ENCODE measurements at regions not wholly inside any gene's neighbourhood (a gene's known extent, or its start where the extent isn't known, plus 50 kb on each side); places are given as distances from the start of the nearest gene placed in this dataset.
A peak's percentile ranks its signal among the peaks of the same experiment; 100 is the strongest.
"Not testable (repeated sequence)": the region's sequence is repeated elsewhere in the genome, so short reads cannot be mapped to it uniquely, and the experiment has no call there.

GRCh38 chr11:129640671-129641070 is 175.0 kb upstream of the TMEM45B start:
- Histone ChIP-seq H3K9me3 (ENCODE audit: control insufficient read depth in 2 of 2, insufficient read depth in 1 of 2, low read length in 1 of 2) (no peaks in the 10 kb centered on the region), H3K36me3 (ENCODE audit: control insufficient read depth in 2 of 2, insufficient read depth in 2 of 2, low read length in 1 of 2) (no peaks in the 10 kb centered on the region), H3K27me3 (ENCODE audit: control insufficient read depth in 2 of 2, insufficient read depth in 1 of 2, low read length in 1 of 2) (no peaks in the 10 kb centered on the region), H3K4me1 (ENCODE audit: control insufficient read depth in 2 of 2, insufficient read depth in 2 of 2, low read length in 2 of 2) (no peaks in the 10 kb centered on the region), H3K27ac (ENCODE audit: low read depth in 1 of 2, low read length in 1 of 2) (no peak overlapping the region), H3K4me3 (ENCODE audit: low read length in 2 of 2) (no peak overlapping the region)
- 91% methylated on average over 5 of the region's 5 CpGs for WGBS
- no peak for DNase-seq (ENCODE audit: low read depth in 6 of 9, low spot score in 9 of 9)

DNA sequence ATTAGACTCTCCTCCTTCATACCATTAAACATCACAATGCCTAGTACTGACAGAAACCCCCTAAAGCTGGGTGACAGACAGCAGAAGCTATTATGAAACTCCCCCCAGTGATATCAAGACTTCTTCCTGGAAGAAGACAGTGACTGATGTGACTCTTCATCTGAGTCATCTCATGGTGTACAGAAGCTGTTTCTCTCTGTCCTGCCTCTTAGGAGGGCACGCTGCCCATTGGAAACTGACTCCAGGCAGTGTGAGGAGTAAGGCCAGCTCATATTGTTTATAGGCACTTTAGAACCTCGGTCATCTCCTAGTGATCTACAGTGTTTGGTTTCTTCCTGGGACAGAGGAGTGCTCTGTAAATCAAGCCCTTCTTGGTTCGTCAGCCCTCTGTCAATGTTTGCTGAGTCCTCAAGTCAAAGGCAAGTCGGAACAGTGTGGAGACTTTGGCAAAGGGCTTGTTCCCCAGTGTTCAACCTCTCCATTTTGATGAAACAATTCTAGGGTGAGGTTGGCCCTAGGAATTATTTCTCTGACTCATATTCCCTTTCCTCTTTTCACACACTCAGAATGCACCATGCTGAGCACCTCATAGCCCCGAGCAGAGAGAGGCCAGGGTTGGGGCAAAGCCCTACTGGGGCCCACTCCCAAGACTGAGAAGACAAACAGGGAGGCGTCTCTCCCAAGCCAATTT is 172.5 kb upstream of the TMEM45B start:
- H3K27ac ChIP-seq (ENCODE audit: low read depth in 1 of 2, low read length in 1 of 2): peak overlapping the region in 1 of 2 donors; percentile 56
- peak in 1 of 9 donors; percentile 13 for DNase-seq (ENCODE audit: low read depth in 6 of 9, low spot score in 9 of 9)
- H3K4me1 ChIP-seq (ENCODE audit: control insufficient read depth in 2 of 2, insufficient read depth in 2 of 2, low read length in 2 of 2): no peaks in the 10 kb centered on the region
- no peaks in the 10 kb centered on the region for H3K36me3 ChIP-seq (ENCODE audit: control insufficient read depth in 2 of 2, insufficient read depth in 2 of 2, low read length in 1 of 2)
- WGBS: 87% methylated on average over 6 of the region's 6 CpGs
- no peaks in the 10 kb centered on the region for H3K27me3 ChIP-seq (ENCODE audit: control insufficient read depth in 2 of 2, insufficient read depth in 1 of 2, low read length in 1 of 2)
- no peaks in the 10 kb centered on the region for H3K9me3 ChIP-seq (ENCODE audit: control insufficient read depth in 2 of 2, insufficient read depth in 1 of 2, low read length in 1 of 2)
- H3K4me3 ChIP-seq (ENCODE audit: low read length in 2 of 2): no peak overlapping the region

GRCh38 chr11:129644326-129644725 is 171.3 kb upstream of the TMEM45B start:
- 95% methylated on average over 3 of the region's 3 CpGs for WGBS
- Histone ChIP-seq H3K27me3 (ENCODE audit: control insufficient read depth in 2 of 2, insufficient read depth in 1 of 2, low read length in 1 of 2) (no peaks in the 10 kb centered on the region), H3K9me3 (ENCODE audit: control insufficient read depth in 2 of 2, insufficient read depth in 1 of 2, low read length in 1 of 2) (no peaks in the 10 kb centered on the region), H3K4me1 (ENCODE audit: control insufficient read depth in 2 of 2, insufficient read depth in 2 of 2, low read length in 2 of 2) (no peaks in the 10 kb centered on the region), H3K27ac (ENCODE audit: low read depth in 1 of 2, low read length in 1 of 2) (no peak overlapping the region), H3K36me3 (ENCODE audit: control insufficient read depth in 2 of 2, insufficient read depth in 2 of 2, low read length in 1 of 2) (no peaks in the 10 kb centered on the region), H3K4me3 (ENCODE audit: low read length in 2 of 2) (no peak overlapping the region)
- no peak for DNase-seq (ENCODE audit: low read depth in 6 of 9, low spot score in 9 of 9)

- no peak for DNase-seq (ENCODE audit: low read depth in 6 of 9, low spot score in 9 of 9)
- no peaks in the 10 kb centered on the region for H3K27me3 ChIP-seq (ENCODE audit: control insufficient read depth in 2 of 2, insufficient read depth in 1 of 2, low read length in 1 of 2)
- WGBS: 70% methylated on average over 1 of the region's 1 CpG
- no peak overlapping the region for H3K4me3 ChIP-seq (ENCODE audit: low read length in 2 of 2)
- H3K9me3 ChIP-seq (ENCODE audit: control insufficient read depth in 2 of 2, insufficient read depth in 1 of 2, low read length in 1 of 2): no peaks in the 10 kb centered on the region
- no peaks in the 10 kb centered on the region for H3K4me1 ChIP-seq (ENCODE audit: control insufficient read depth in 2 of 2, insufficient read depth in 2 of 2, low read length in 2 of 2)
- H3K27ac ChIP-seq (ENCODE audit: low read depth in 1 of 2, low read length in 1 of 2): no peak overlapping the region
- no peaks in the 10 kb centered on the region for H3K36me3 ChIP-seq (ENCODE audit: control insufficient read depth in 2 of 2, insufficient read depth in 2 of 2, low read length in 1 of 2)
Observed at GRCh38 chr11:129645943-129646342, 169.7 kb upstream of the TMEM45B start.

DNA sequence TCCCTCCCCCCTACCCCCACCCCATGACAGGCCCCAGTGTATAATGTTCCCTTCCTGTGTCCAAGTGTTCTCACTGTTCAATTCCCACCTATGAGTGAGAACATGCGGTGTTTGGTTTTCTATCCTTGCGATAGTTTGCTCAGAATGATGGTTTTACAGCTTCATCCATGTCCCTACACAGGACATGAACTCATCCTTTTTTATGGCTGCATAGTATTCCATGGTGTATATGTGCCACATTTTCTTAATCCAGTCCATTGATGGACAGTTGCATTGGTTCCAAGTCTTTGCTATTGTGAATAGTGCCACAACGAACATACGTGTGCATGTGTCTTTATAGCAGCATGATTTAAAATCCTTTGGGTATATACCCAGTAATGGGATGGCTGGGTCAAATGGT is 165.6 kb upstream of the TMEM45B start:
- not testable (repeated sequence) for H3K4me1 ChIP-seq (ENCODE audit: control insufficient read depth in 2 of 2, insufficient read depth in 2 of 2, low read length in 2 of 2); DNase-seq (ENCODE audit: low read depth in 6 of 9, low spot score in 9 of 9); H3K4me3 ChIP-seq (ENCODE audit: low read length in 2 of 2); H3K36me3 ChIP-seq (ENCODE audit: control insufficient read depth in 2 of 2, insufficient read depth in 2 of 2, low read length in 1 of 2); H3K27ac ChIP-seq (ENCODE audit: low read depth in 1 of 2, low read length in 1 of 2); H3K27me3 ChIP-seq (ENCODE audit: control insufficient read depth in 2 of 2, insufficient read depth in 1 of 2, low read length in 1 of 2)
- 97% methylated on average over 4 of the region's 4 CpGs for WGBS
- H3K9me3 ChIP-seq (ENCODE audit: control insufficient read depth in 2 of 2, insufficient read depth in 1 of 2, low read length in 1 of 2): peaks cover 2 to 10% of the 10 kb centered on the region in 2 donors

DNA sequence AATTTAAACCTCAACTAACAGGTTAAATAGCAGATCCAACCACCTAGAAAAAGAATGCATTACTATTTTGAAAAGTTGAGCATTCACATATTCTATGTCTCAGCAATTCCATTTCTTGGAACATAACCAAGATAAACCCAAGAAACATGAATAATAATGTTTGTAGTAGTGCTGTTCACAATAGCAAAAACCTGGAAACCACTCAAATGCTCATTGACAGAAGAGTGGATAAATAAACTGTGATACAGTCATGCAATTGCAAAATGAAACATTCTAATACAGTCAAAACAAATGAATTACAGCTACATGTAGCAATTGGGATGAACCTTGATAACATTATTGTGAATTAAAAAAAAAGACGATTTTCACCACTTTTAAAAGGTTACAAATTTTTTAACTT is 162.8 kb upstream of the TMEM45B start:
- Histone ChIP-seq H3K27ac (ENCODE audit: low read depth in 1 of 2, low read length in 1 of 2) (no peak overlapping the region), H3K9me3 (ENCODE audit: control insufficient read depth in 2 of 2, insufficient read depth in 1 of 2, low read length in 1 of 2) (peaks cover 2 to 10% of the 10 kb centered on the region in 2 donors)
- 86% methylated on average over 1 of the region's 1 CpG for WGBS

DNA sequence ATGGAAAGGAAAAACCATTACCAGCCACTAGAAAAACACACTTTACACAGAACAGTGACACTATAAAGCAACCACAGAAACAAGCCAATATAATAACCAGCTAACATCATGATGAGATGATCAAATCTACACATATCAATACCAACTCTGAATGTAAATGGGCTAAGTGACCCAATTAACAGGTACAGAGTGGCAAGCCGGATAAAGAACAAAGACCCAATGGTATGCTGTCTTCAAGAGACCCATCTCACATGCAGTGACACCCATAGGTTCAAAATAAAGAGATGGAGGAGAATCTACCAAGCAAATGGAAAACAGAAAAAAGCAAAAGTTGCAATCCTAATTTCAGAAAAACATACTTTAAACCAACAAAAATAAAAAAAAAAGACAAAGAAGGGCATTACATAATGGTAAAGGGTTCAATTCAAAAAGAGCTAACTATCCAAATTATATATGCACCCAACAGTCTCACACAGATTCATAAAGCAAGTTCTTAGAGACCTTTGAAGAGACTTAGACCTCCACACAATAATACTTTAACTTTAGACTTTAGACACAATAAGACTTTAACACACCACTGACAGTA is 160.3 kb upstream of the TMEM45B start:
- Histone ChIP-seq H3K4me3 (ENCODE audit: low read length in 2 of 2) (no peak overlapping the region), H3K27me3 (ENCODE audit: control insufficient read depth in 2 of 2, insufficient read depth in 1 of 2, low read length in 1 of 2) (no peaks in the 10 kb centered on the region), H3K27ac (ENCODE audit: low read depth in 1 of 2, low read length in 1 of 2) (no peak overlapping the region), H3K4me1 (ENCODE audit: control insufficient read depth in 2 of 2, insufficient read depth in 2 of 2, low read length in 2 of 2) (no peaks in the 10 kb centered on the region), H3K36me3 (ENCODE audit: control insufficient read depth in 2 of 2, insufficient read depth in 2 of 2, low read length in 1 of 2) (no peaks in the 10 kb centered on the region), H3K9me3 (ENCODE audit: control insufficient read depth in 2 of 2, insufficient read depth in 1 of 2, low read length in 1 of 2) (peaks cover 2 to 10% of the 10 kb centered on the region in 2 donors)
- WGBS: 0% methylated on average over 1 of the region's 1 CpG
- no peak for DNase-seq (ENCODE audit: low read depth in 6 of 9, low spot score in 9 of 9)

More for the DNA sequence above, 162.8 kb upstream of the TMEM45B start:
- no peak overlapping the region for H3K4me3 ChIP-seq (ENCODE audit: low read length in 2 of 2)
- H3K36me3 ChIP-seq (ENCODE audit: control insufficient read depth in 2 of 2, insufficient read depth in 2 of 2, low read length in 1 of 2): no peaks in the 10 kb centered on the region
- no peaks in the 10 kb centered on the region for H3K27me3 ChIP-seq (ENCODE audit: control insufficient read depth in 2 of 2, insufficient read depth in 1 of 2, low read length in 1 of 2)
- DNase-seq (ENCODE audit: low read depth in 6 of 9, low spot score in 9 of 9): no peak
- H3K4me1 ChIP-seq (ENCODE audit: control insufficient read depth in 2 of 2, insufficient read depth in 2 of 2, low read length in 2 of 2): no peaks in the 10 kb centered on the region

DNA sequence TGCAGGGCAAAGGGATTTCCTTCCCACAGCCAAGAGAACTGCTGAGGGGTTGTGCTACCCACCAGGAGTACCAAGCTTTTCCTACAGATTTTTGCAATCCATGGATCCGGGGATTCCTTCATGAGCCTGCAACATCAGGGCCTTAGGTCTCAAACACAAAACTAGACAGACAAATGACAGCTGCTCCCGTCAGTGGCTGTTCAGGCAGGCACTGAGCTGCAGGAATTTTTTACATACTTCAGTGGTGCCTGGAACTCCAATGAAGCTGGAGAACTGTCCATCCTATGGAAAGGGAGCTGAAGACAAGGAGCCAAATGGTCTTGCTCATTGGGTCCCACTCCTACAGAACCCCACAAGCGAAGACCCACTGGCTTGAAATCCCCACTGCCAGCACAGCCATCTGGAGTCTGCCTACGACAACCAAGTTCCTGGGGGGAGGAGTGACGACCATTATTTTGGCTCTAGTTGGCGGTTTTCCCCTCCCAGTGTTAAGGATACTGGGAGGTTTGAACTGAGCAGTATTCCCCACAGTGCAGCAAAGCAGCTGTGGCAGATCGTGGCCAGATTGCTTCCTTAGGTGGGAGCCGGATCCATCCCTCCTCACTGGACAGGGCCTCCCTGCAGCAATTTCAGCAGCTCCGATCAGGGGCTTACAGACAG is 157.7 kb upstream of the TMEM45B start:
- WGBS: 73% methylated on average over 9 of the region's 9 CpGs
- peaks cover 2 to 10% of the 10 kb centered on the region in 2 donors for H3K9me3 ChIP-seq (ENCODE audit: control insufficient read depth in 2 of 2, insufficient read depth in 1 of 2, low read length in 1 of 2)

DNA sequence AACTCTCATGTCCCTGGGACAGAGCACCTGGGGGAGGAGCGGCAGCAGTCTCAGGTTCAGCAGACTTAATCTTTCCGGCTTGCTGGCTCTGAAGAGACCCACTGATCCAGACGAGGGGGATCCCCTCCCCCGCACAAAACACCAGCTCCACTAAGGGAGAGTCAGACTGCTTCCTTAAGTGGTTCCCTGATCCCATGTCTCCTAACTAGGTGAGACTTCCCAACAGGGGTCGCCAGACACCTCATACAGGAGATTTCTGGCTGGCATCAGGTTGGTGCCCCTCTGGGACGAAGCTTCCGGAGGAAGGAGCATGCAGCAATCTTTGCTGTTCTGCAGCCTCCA is 157.2 kb upstream of the TMEM45B start:
- no peaks in the 10 kb centered on the region for H3K4me1 ChIP-seq (ENCODE audit: control insufficient read depth in 2 of 2, insufficient read depth in 2 of 2, low read length in 2 of 2)
- no peak overlapping the region for H3K27ac ChIP-seq (ENCODE audit: low read depth in 1 of 2, low read length in 1 of 2)
- peaks cover 2 to 10% of the 10 kb centered on the region in 2 donors for H3K9me3 ChIP-seq (ENCODE audit: control insufficient read depth in 2 of 2, insufficient read depth in 1 of 2, low read length in 1 of 2)
- H3K27me3 ChIP-seq (ENCODE audit: control insufficient read depth in 2 of 2, insufficient read depth in 1 of 2, low read length in 1 of 2): no peaks in the 10 kb centered on the region
- H3K4me3 ChIP-seq (ENCODE audit: low read length in 2 of 2): no peak overlapping the region
- H3K36me3 ChIP-seq (ENCODE audit: control insufficient read depth in 2 of 2, insufficient read depth in 2 of 2, low read length in 1 of 2): no peaks in the 10 kb centered on the region
- whole genome bisulfite sequencing: 68% methylated on average over 7 of the region's 7 CpGs
- no peak for DNase-seq (ENCODE audit: low read depth in 6 of 9, low spot score in 9 of 9)

More for the DNA sequence above, 157.7 kb upstream of the TMEM45B start:
- Histone ChIP-seq H3K36me3 (ENCODE audit: control insufficient read depth in 2 of 2, insufficient read depth in 2 of 2, low read length in 1 of 2) (no peaks in the 10 kb centered on the region), H3K4me3 (ENCODE audit: low read length in 2 of 2) (no peak overlapping the region), H3K4me1 (ENCODE audit: control insufficient read depth in 2 of 2, insufficient read depth in 2 of 2, low read length in 2 of 2) (no peaks in the 10 kb centered on the region), H3K27me3 (ENCODE audit: control insufficient read depth in 2 of 2, insufficient read depth in 1 of 2, low read length in 1 of 2) (no peaks in the 10 kb centered on the region), H3K27ac (ENCODE audit: low read depth in 1 of 2, low read length in 1 of 2) (no peak overlapping the region)
- no peak for DNase-seq (ENCODE audit: low read depth in 6 of 9, low spot score in 9 of 9)

Measured in thymus (tissue), 11 donors.